IPS-15b (cell line): ENCODE measurements at regions not wholly inside any gene's neighbourhood (a gene's known extent, or its start where the extent isn't known, plus 50 kb on each side); places are given as distances from the start of the nearest gene placed in this dataset.
"Not testable (repeated sequence)": the region's sequence is repeated elsewhere in the genome, so short reads cannot be mapped to it uniquely, and the experiment has no call there.

Experiments
- H3K27me3 ChIP-seq: one replicate; pipeline ENCODE4 v1.6.1; 2013; ENCODE audit warnings: low read length; ENCODE audit not compliant: control insufficient read depth, insufficient read depth
- H3K36me3 ChIP-seq: one replicate; pipeline ENCODE4 v1.6.1; 2013; ENCODE audit warnings: low read length; ENCODE audit not compliant: control insufficient read depth, insufficient read depth
- H3K4me1 ChIP-seq: one replicate; pipeline ENCODE4 v1.6.1; 2013; ENCODE audit warnings: mild to moderate bottlenecking, low read length; ENCODE audit not compliant: control insufficient read depth, insufficient read depth
- H3K4me3 ChIP-seq: one replicate; pipeline ENCODE4 v1.5.1; 2013; ENCODE audit warnings: low read depth, low read length
- H3K9ac ChIP-seq: one replicate; pipeline ENCODE4 v1.6.1; 2013; ENCODE audit warnings: low read depth, mild to moderate bottlenecking, low read length
- H3K9me3 ChIP-seq: one replicate; pipeline ENCODE4 v1.6.1; 2013; ENCODE audit warnings: mild to moderate bottlenecking, low read length; ENCODE audit not compliant: control insufficient read depth, insufficient read depth

DNA sequence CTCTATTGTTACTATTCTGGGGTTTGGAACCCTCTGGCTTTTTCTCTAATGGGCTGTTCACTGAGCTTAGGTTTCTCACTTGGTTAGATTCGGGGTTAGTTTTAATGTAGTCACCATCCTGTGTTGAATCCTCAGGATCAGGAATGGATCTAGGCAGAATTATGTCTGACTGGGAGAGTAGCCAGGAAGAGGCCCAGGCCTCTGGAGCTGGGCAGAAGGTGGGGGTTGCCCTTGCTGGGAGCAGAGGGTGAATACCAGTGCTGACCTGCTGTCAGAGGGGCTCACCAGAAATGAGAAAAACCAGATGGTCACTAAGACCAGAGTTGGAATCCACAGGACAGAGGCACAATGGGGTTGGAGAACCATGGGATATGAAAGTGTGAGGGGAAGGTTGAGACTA is 126.6 kb upstream of the SLC4A4 start:
- Histone ChIP-seq H3K27me3 (no peaks in the 10 kb centered on the region), H3K36me3 (no peaks in the 10 kb centered on the region), H3K4me1 (no peaks in the 10 kb centered on the region), H3K9ac (no peak overlapping the region), H3K9me3 (no peaks in the 10 kb centered on the region), H3K4me3 (no peak overlapping the region)

GRCh38 chr4:71214578-71214977 is 124.2 kb upstream of the SLC4A4 start:
- Histone ChIP-seq H3K36me3 (no peaks in the 10 kb centered on the region), H3K9me3 (no peaks in the 10 kb centered on the region), H3K4me1 (no peaks in the 10 kb centered on the region), H3K4me3 (no peak overlapping the region), H3K27me3 (no peaks in the 10 kb centered on the region), H3K9ac (no peak overlapping the region)

DNA sequence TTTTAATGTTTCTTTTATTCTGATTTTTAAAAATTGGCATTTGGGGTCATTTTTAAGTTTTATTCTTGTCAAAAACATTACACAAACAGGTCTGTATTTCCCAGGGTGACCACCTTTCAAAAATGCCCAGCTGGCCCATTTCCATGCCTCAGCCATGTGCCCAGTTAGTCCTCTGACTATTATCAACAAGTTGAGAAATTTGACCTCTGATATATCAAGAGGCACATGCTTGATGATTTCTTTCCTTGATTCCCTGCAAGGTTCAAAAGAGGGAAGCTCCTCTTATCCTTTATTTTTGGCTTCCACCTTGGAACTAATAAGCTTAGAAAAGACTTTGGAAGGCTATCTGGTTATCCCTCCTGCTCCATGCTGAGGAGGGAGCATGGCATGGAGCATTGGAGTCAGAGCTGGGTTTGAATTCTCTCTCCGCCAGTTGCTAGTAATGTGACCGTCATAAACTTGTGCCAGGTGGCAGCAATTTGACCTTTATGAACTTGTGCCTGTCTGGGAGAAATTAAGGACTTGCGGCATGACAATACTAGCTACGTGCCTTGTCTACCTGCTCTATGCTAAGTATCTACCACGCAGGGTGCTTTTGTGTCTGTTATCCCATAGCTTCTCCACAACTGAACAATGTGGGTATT is 122.4 kb upstream of the SLC4A4 start:
- Histone ChIP-seq H3K4me1 (no peaks in the 10 kb centered on the region), H3K27me3 (no peaks in the 10 kb centered on the region), H3K9me3 (no peaks in the 10 kb centered on the region), H3K36me3 (no peaks in the 10 kb centered on the region), H3K4me3 (no peak overlapping the region), H3K9ac (no peak overlapping the region)

GRCh38 chr4:71217688-71218087 is 121.1 kb upstream of the SLC4A4 start:
- Histone ChIP-seq H3K4me3 (no peak overlapping the region), H3K9me3 (no peaks in the 10 kb centered on the region), H3K27me3 (no peaks in the 10 kb centered on the region), H3K9ac (no peak overlapping the region), H3K36me3 (no peaks in the 10 kb centered on the region), H3K4me1 (no peaks in the 10 kb centered on the region)

DNA sequence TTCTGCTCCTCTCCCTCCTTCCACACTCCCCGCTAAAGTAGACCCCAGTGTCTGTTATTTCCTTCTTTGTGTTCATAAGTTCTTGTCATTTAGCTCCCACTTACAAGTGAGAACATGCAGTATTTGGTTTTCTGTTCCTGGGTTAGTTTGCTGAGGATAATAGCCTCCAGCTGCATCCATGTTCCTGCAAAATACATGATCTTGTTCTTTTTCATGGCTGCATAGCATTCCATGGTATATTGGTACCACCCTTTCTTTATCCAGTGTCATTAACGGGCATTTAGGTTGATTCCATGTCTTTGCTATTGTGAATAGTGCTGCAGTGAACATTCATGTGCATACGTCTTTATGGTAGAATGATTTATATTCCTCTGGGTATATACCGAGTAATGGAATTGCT is 118.0 kb upstream of the SLC4A4 start:
- not testable (repeated sequence) for H3K36me3 ChIP-seq

GRCh38 chr4:71221510-71222466 is 117.0 kb upstream of the SLC4A4 start:
- H3K4me3 ChIP-seq, result no peak overlapping the region
- no peaks in the 10 kb centered on the region for H3K4me1 ChIP-seq
- no peak overlapping the region for H3K9ac ChIP-seq
- H3K27me3 ChIP-seq, result no peaks in the 10 kb centered on the region
- no peaks in the 10 kb centered on the region for H3K9me3 ChIP-seq
- H3K36me3 ChIP-seq, result no peaks in the 10 kb centered on the region

More for the DNA sequence above, 118.0 kb upstream of the SLC4A4 start:
- H3K27me3 ChIP-seq, H3K4me3 ChIP-seq, H3K9me3 ChIP-seq, H3K9ac ChIP-seq, H3K4me1 ChIP-seq: not testable (repeated sequence)

DNA sequence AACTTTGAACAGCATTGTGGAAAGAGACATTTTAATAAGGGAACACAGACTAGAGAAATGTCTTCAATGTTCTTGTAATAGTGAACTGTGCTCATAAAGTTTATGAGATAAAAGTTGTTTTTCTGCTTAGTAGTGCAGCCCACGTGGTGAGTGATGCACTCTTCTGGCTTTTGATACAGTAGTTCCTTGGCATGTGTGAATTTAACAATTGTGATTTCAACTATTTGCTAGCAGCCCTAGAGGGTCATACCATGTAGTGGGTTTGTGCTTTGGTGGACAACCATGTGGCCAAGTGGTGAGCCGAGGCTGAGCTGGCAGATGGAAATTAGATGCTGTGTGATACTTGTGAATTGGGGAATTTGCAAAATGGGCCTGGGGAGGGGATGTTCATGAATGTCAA is 116.2 kb upstream of the SLC4A4 start:
- Histone ChIP-seq H3K9me3 (no peaks in the 10 kb centered on the region), H3K4me3 (no peak overlapping the region), H3K27me3 (no peaks in the 10 kb centered on the region), H3K4me1 (no peaks in the 10 kb centered on the region), H3K36me3 (no peaks in the 10 kb centered on the region), H3K9ac (no peak overlapping the region)

GRCh38 chr4:71229477-71230270 is 109.1 kb upstream of the SLC4A4 start:
- Histone ChIP-seq H3K4me3 (no peak overlapping the region), H3K4me1 (no peaks in the 10 kb centered on the region), H3K9ac (no peak overlapping the region), H3K9me3 (no peaks in the 10 kb centered on the region), H3K36me3 (no peaks in the 10 kb centered on the region), H3K27me3 (no peaks in the 10 kb centered on the region)

GRCh38 chr4:71230271-71231128 is 108.3 kb upstream of the SLC4A4 start:
- no peaks in the 10 kb centered on the region for H3K36me3 ChIP-seq
- no peaks in the 10 kb centered on the region for H3K4me1 ChIP-seq
- H3K9me3 ChIP-seq, result no peaks in the 10 kb centered on the region
- no peaks in the 10 kb centered on the region for H3K27me3 ChIP-seq
- no peak overlapping the region for H3K9ac ChIP-seq
- H3K4me3 ChIP-seq, result no peak overlapping the region

DNA sequence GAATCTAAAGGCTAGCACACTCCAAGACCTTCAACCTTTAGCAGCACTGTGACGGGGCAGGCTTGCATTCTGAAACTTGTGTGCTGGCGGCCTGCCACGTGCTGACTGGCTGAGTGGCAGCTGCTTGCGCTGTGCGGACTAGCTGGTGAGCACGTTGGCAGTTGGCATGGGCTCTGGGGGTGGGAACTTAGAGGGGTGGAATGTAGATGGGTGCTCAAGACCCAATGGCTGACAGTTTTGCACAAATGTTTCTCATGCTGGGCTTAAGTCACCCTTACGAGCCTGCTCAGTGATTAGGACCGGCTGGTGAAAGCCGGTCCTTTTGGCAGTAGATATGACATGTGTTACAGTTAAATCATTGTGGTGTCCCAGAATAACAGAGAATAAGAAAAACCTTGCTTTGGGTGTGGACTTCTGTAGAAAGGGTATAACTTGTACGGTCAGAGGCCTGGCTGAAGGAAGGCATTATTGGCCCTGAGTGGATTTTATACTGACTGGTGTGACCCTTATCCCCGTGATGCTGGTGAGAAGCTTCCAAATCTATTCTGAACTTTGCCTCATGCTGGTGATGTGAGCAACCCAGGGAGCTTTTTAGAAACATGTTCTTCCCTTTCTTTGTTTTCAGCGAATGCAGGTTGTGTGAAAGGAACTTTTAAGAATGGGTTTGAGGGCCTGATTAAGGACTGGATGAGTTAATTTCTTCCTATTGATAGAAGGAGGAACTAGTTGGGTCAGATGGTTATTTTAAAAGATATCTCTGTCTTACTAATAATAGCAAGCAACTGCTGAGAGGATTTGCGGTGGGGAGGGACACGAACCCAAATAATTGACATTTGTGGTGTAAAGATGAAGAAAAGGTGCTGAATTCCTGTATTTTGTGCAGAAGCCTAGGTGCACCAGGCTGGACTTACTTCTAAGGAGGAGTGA is 107.4 kb upstream of the SLC4A4 start:
- Histone ChIP-seq H3K4me1 (no peaks in the 10 kb centered on the region), H3K9ac (no peak overlapping the region), H3K27me3 (no peaks in the 10 kb centered on the region), H3K36me3 (no peaks in the 10 kb centered on the region), H3K4me3 (no peak overlapping the region), H3K9me3 (no peaks in the 10 kb centered on the region)
